GM12891 (cell line): ENCODE measurements at regions not wholly inside any gene's neighbourhood (a gene's known extent, or its start where the extent isn't known, plus 50 kb on each side); places are given as distances from the start of the nearest gene placed in this dataset.

ENCODE experiments used
- POLR2A ChIP-seq: IDR thresholded peaks from 2 replicates; pipeline ENCODE4 v1.6.1; 2011; ENCODE audit warnings: low read depth, low read length, control low read depth
- POLR2AphosphoS5 ChIP-seq: IDR thresholded peaks from 2 replicates; pipeline ENCODE4 v1.6.1; 2011; ENCODE audit warnings: low read depth, low read length, control low read depth
- POU2F2 ChIP-seq: IDR thresholded peaks from 2 replicates; pipeline ENCODE4 v1.6.1; 2011; ENCODE audit warnings: low read depth, mild to moderate bottlenecking, control low read depth, low read length, moderate library complexity
- SPI1 ChIP-seq: IDR thresholded peaks from 2 replicates; pipeline ENCODE4 v1.6.1; 2011; ENCODE audit warnings: low read depth, low read length, control low read depth
- TAF1 ChIP-seq: IDR thresholded peaks from 2 replicates; pipeline ENCODE4 v1.6.1; 2011; ENCODE audit warnings: low read depth, low read length, control low read depth

DNA sequence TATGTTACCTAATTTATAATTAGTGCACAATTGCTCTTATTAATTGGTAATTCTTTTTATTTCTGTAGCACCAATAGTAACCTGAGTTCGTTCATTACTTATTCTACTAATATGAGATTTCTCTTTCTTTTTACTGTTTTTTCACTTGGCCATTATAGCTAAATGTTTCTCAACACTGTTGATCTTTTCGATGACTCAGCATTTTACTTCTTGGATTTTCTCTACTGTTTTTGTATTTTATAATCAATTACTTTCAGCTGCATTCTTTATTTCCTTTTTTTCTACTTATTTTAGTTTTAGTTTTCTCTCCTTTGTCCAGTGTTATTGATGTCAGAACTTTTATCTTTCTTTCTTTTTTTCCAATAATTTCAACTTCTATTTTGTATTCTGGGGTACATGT is 589.4 kb upstream of the SOX11 start:
- no peak for TF ChIP-seq POLR2AphosphoS5
- no peak for TF ChIP-seq POLR2A
- no peak for TF ChIP-seq TAF1
- TF ChIP-seq SPI1 = no peak
- TF ChIP-seq POU2F2 = no peak
